Panc1 (cell line): ENCODE measurements at regions not wholly inside any gene's neighbourhood (a gene's known extent, or its start where the extent isn't known, plus 50 kb on each side); places are given as distances from the start of the nearest gene placed in this dataset.

ENCODE experiments used
- ATAC-seq: fragments of 200-7000 bp; cut with Tn5 transposase; 2 replicates; pipeline ENCODE4 v1.9.1; 2020; ENCODE audit warnings: mild to moderate bottlenecking, moderate library complexity
- BruUV-seq: library from RNA; stranded (reverse); fragments of 400-500 nt; replicated peaks from 2 replicates; lab custom pipeline; 2021; lab: Mats Ljungman, UMichigan
- CTCF ChIA-PET: fragments of 300-600 bp; sonication (Branson Sonifier 250); formaldehyde crosslinking; loops from one replicate; lab custom pipeline; 2022; ENCODE audit warnings: antibody characterized with exemption; lab: Charles Lee
- POLR2A ChIA-PET: fragments of 300-600 bp; sonication (Branson Sonifier 250); formaldehyde crosslinking; loops from one replicate; lab custom pipeline; 2022; ENCODE audit warnings: antibody characterized with exemption; lab: Charles Lee
- DNase-seq: peaks from one replicate; pipeline ENCODE4 v3.0.0-alpha.2; 2010; ENCODE audit warnings: low read depth, low spot score
- H3K27ac ChIP-seq: 2 replicates; pipeline ENCODE4 v1.5.1; 2011; ENCODE audit warnings: mild to moderate bottlenecking, low read length, inconsistent platforms
- H3K27me3 ChIP-seq: fragments of 200-500 bp; sonication (Bioruptor generic); 2 replicates; pipeline ENCODE4 v1.6.0; 2014; ENCODE audit warnings: low read length, inconsistent platforms; ENCODE audit not compliant: control insufficient read depth, insufficient read depth
- H3K36me3 ChIP-seq: fragments of 200-500 bp; sonication (Bioruptor generic); 2 replicates; pipeline ENCODE4 v1.5.1; 2014; ENCODE audit warnings: inconsistent platforms, mild to moderate bottlenecking, low read length, moderate library complexity; ENCODE audit not compliant: control insufficient read depth, insufficient read depth
- H3K4me1 ChIP-seq: 2 replicates; pipeline ENCODE4 v1.5.1; 2011; ENCODE audit warnings: inconsistent platforms, mild to moderate bottlenecking, low read length, moderate library complexity; ENCODE audit not compliant: control insufficient read depth, insufficient read depth
- H3K4me3 ChIP-seq, 2 experiments: 2 replicates each; pipeline ENCODE4 v1.5.1; 2011 to 2012; ENCODE audit warnings: low read depth in 2 of 2, low read length in 2 of 2, mild to moderate bottlenecking in 2 of 2, inconsistent platforms in 1 of 2, moderate library complexity in 1 of 2
- H3K9me3 ChIP-seq: fragments of 200-500 bp; sonication (Bioruptor generic); 2 replicates; pipeline ENCODE4 v1.5.1; 2014; ENCODE audit warnings: low read depth, mild to moderate bottlenecking, inconsistent platforms, low read length, moderate library complexity; ENCODE audit not compliant: control insufficient read depth, insufficient read depth
- POLR2AphosphoS5 ChIP-seq: IDR thresholded peaks from 2 replicates; pipeline ENCODE4 v1.6.1; 2012; ENCODE audit warnings: mild to moderate bottlenecking, low read depth, low read length, moderate library complexity
- SIN3A ChIP-seq: IDR thresholded peaks from 2 replicates; pipeline ENCODE4 v1.6.1; 2012; ENCODE audit warnings: low read depth, mild to moderate bottlenecking, low read length, moderate library complexity, borderline replicate concordance; ENCODE audit not compliant: insufficient read depth
- TCF7L2 ChIP-seq: IDR thresholded peaks from 2 replicates; pipeline ENCODE4 v1.6.1; 2011; ENCODE audit warnings: mild to moderate bottlenecking, low read depth, low read length, inconsistent platforms
- in situ Hi-C: cut with HindIII; loops from 2 replicates; pipeline ENCODE4 v1.10.0; 2016; ENCODE audit warnings: low sequenced_read_pairs, low pct_unique_long_range_greater_than_20kb
- intact Hi-C: fragments of 100-400 bp; cut with micrococcal nuclease; formaldehyde crosslinking; loops from one replicate; pipeline ENCODE4 v1.10.0; 2022; ENCODE audit not compliant: unreplicated experiment
- TF ChIP-seq, protein P1 (sequence below), 2 experiments: IDR thresholded peaks; 2 replicates each; pipeline ENCODE4 v1.6.1; 2011 to 2012; ENCODE audit warnings: low read depth in 2 of 2, control low read depth in 1 of 2, low read length in 1 of 2, mild to moderate bottlenecking in 1 of 2, moderate library complexity in 1 of 2; ENCODE audit not compliant: insufficient read depth in 1 of 2
- TF ChIP-seq, protein P2 (sequence below): fragments of 450-650 bp; IDR thresholded peaks from 2 replicates; pipeline ENCODE4 v1.5.1; 2017; ENCODE audit warnings: mild to moderate bottlenecking

DNA sequence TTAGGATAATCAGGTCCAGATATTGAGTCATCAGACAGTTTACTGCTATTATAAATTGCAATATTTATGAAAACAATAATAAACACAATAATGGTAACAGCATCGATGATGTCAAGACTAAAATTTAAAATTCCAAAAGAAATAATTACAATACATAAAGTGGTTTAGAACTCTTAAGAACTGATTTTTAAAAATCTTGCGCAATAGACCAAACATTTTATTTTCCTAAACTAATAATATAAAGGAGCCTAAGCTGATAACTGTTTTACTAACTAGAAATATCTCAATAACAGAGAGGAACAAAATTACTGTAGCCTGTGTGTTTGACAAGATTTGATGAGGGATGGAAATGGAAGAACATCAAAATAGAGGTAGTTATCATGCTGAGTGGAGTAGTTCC lies 93.9 kb upstream of the TRHDE start:
- TF ChIP-seq POLR2AphosphoS5 = no peak
- no peak for TF ChIP-seq SIN3A
- TF ChIP-seq, protein P1, sequence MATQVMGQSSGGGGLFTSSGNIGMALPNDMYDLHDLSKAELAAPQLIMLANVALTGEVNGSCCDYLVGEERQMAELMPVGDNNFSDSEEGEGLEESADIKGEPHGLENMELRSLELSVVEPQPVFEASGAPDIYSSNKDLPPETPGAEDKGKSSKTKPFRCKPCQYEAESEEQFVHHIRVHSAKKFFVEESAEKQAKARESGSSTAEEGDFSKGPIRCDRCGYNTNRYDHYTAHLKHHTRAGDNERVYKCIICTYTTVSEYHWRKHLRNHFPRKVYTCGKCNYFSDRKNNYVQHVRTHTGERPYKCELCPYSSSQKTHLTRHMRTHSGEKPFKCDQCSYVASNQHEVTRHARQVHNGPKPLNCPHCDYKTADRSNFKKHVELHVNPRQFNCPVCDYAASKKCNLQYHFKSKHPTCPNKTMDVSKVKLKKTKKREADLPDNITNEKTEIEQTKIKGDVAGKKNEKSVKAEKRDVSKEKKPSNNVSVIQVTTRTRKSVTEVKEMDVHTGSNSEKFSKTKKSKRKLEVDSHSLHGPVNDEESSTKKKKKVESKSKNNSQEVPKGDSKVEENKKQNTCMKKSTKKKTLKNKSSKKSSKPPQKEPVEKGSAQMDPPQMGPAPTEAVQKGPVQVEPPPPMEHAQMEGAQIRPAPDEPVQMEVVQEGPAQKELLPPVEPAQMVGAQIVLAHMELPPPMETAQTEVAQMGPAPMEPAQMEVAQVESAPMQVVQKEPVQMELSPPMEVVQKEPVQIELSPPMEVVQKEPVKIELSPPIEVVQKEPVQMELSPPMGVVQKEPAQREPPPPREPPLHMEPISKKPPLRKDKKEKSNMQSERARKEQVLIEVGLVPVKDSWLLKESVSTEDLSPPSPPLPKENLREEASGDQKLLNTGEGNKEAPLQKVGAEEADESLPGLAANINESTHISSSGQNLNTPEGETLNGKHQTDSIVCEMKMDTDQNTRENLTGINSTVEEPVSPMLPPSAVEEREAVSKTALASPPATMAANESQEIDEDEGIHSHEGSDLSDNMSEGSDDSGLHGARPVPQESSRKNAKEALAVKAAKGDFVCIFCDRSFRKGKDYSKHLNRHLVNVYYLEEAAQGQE (IDR thresholded peaks at IDR 0.05; ENCODE audit: insufficient read depth in 1 of 2, low read depth in 2 of 2, low read length in 1 of 2) = no peak
- TF ChIP-seq, protein P2, sequence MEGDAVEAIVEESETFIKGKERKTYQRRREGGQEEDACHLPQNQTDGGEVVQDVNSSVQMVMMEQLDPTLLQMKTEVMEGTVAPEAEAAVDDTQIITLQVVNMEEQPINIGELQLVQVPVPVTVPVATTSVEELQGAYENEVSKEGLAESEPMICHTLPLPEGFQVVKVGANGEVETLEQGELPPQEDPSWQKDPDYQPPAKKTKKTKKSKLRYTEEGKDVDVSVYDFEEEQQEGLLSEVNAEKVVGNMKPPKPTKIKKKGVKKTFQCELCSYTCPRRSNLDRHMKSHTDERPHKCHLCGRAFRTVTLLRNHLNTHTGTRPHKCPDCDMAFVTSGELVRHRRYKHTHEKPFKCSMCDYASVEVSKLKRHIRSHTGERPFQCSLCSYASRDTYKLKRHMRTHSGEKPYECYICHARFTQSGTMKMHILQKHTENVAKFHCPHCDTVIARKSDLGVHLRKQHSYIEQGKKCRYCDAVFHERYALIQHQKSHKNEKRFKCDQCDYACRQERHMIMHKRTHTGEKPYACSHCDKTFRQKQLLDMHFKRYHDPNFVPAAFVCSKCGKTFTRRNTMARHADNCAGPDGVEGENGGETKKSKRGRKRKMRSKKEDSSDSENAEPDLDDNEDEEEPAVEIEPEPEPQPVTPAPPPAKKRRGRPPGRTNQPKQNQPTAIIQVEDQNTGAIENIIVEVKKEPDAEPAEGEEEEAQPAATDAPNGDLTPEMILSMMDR = no peak
- TF ChIP-seq TCF7L2 = no peak
- in situ Hi-C loops = no loop called here
- POLR2A ChIA-PET = no interaction called here
- Histone ChIP-seq H3K4me1 (no peaks in the 10 kb centered on the region), H3K9me3 (no peaks in the 10 kb centered on the region), H3K36me3 (no peaks in the 10 kb centered on the region), H3K4me3 (no peak overlapping the region), H3K27ac (no peak overlapping the region), H3K27me3 (no peaks in the 10 kb centered on the region)
- no TSS peak for BruUV-seq
- ATAC-seq (no peak), DNase-seq (no peak)
- intact Hi-C loops = no loop called here
- CTCF ChIA-PET = no interaction called here

DNA sequence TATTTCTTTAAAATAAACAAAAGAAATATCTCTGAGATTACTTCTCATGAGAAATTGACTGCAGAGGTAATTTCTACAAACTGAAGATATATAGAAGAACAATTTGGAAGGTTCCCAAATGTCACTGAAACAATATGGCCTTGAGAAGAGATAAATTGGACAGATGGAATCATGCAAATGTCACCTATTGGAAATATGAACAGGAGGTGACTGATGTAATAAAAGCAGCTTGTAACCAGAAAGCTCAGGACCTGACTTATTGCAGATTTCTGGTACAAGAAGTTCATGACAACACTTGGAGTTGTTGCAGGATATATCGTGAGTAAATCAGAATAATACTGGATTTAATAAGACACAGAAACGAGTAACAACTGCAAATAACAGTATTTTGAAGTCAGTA lies 93.3 kb upstream of the TRHDE start:
- no peaks in the 10 kb centered on the region for H3K36me3 ChIP-seq
- CTCF ChIA-PET = no interaction called here
- DNase-seq (no peak), ATAC-seq (no peak)
- TF ChIP-seq, protein P1 (IDR thresholded peaks at IDR 0.05; ENCODE audit: insufficient read depth in 1 of 2, low read depth in 2 of 2, low read length in 1 of 2) = no peak
- TF ChIP-seq POLR2AphosphoS5 = no peak
- H3K27ac ChIP-seq = no peak overlapping the region
- H3K4me1 ChIP-seq = no peaks in the 10 kb centered on the region
- H3K9me3 ChIP-seq = no peaks in the 10 kb centered on the region
- H3K27me3 ChIP-seq = no peaks in the 10 kb centered on the region
- POLR2A ChIA-PET = no interaction called here
- H3K4me3 ChIP-seq = no peak overlapping the region
- in situ Hi-C loops (no loop called here), intact Hi-C loops (no loop called here)
- BruUV-seq = no TSS peak
